ENCODE measurements at regions not wholly inside any gene's neighbourhood (a gene's known extent, or its start where the extent isn't known, plus 50 kb on each side); places are given as distances from the start of the nearest gene placed in this dataset.
"Not testable (repeated sequence)": the region's sequence is repeated elsewhere in the genome, so short reads cannot be mapped to it uniquely, and the experiment has no call there.

GRCh38 chr12:115371711-115372110 is 687.7 kb upstream of the TBX3 start:
- no peaks in the 10 kb centered on the region for H3K9me2 ChIP-seq (ENCODE audit: low read depth, low read length)
- no peak overlapping the region for H3K27ac ChIP-seq (ENCODE audit: low read depth, low read length, poor library complexity, severe bottlenecking)
- no peak overlapping the region for H3K4me3 ChIP-seq (ENCODE audit: low read depth, low read length, poor library complexity, severe bottlenecking)
- no peaks in the 10 kb centered on the region for H4K20me1 ChIP-seq (ENCODE audit: insufficient read depth, low read length)
- no peaks in the 10 kb centered on the region for H3K79me2 ChIP-seq (ENCODE audit: insufficient read depth, low read length)
- H3K4me2 ChIP-seq (ENCODE audit: low read length), result no peak overlapping the region
- no peaks in the 10 kb centered on the region for H3K36me3 ChIP-seq (ENCODE audit: insufficient read depth, low read length)
- TF ChIP-seq EZH2 (IDR thresholded peaks at IDR 0.05; ENCODE audit: borderline replicate concordance, low read length) (no peak), CTCF (IDR thresholded peaks at IDR 0.05; ENCODE audit: low read length) (no peak)
- no peaks in the 10 kb centered on the region for H3K4me1 ChIP-seq (ENCODE audit: insufficient read depth, low read length, severe bottlenecking)
- H2AFZ ChIP-seq (ENCODE audit: low read length), result no peak overlapping the region
- no peaks in the 10 kb centered on the region for H3K27me3 ChIP-seq (ENCODE audit: insufficient read depth, low read length)
- H3K9me3 ChIP-seq (ENCODE audit: low read length), result no peaks in the 10 kb centered on the region
- H3K9ac ChIP-seq (ENCODE audit: low read length), result no peak overlapping the region
- H3F3A ChIP-seq (ENCODE audit: insufficient read depth, low read length), result no peaks in the 10 kb centered on the region

GRCh38 chr12:115370650-115371049 is 686.7 kb upstream of the TBX3 start:
- no peaks in the 10 kb centered on the region for H3K27me3 ChIP-seq (ENCODE audit: insufficient read depth, low read length)
- no peaks in the 10 kb centered on the region for H4K20me1 ChIP-seq (ENCODE audit: insufficient read depth, low read length)
- H3K36me3 ChIP-seq (ENCODE audit: insufficient read depth, low read length), result no peaks in the 10 kb centered on the region
- TF ChIP-seq EZH2 (IDR thresholded peaks at IDR 0.05; ENCODE audit: borderline replicate concordance, low read length), result no peak
- no peak for TF ChIP-seq CTCF (IDR thresholded peaks at IDR 0.05; ENCODE audit: low read length)
- H3K9me2 ChIP-seq (ENCODE audit: low read depth, low read length), result no peaks in the 10 kb centered on the region
- no peak overlapping the region for H3K27ac ChIP-seq (ENCODE audit: low read depth, low read length, poor library complexity, severe bottlenecking)
- no peak overlapping the region for H3K9ac ChIP-seq (ENCODE audit: low read length)
- no peak overlapping the region for H2AFZ ChIP-seq (ENCODE audit: low read length)
- no peaks in the 10 kb centered on the region for H3K79me2 ChIP-seq (ENCODE audit: insufficient read depth, low read length)
- no peak overlapping the region for H3K4me2 ChIP-seq (ENCODE audit: low read length)
- no peaks in the 10 kb centered on the region for H3K4me1 ChIP-seq (ENCODE audit: insufficient read depth, low read length, severe bottlenecking)
- H3K4me3 ChIP-seq (ENCODE audit: low read depth, low read length, poor library complexity, severe bottlenecking), result no peak overlapping the region
- no peaks in the 10 kb centered on the region for H3K9me3 ChIP-seq (ENCODE audit: low read length)
- no peaks in the 10 kb centered on the region for H3F3A ChIP-seq (ENCODE audit: insufficient read depth, low read length)

- H3K9ac ChIP-seq (ENCODE audit: low read length), result no peak overlapping the region
- no peaks in the 10 kb centered on the region for H3F3A ChIP-seq (ENCODE audit: insufficient read depth, low read length)
- H2AFZ ChIP-seq (ENCODE audit: low read length), result no peak overlapping the region
- no peaks in the 10 kb centered on the region for H3K36me3 ChIP-seq (ENCODE audit: insufficient read depth, low read length)
- H3K9me3 ChIP-seq (ENCODE audit: low read length), result no peaks in the 10 kb centered on the region
- H4K20me1 ChIP-seq (ENCODE audit: insufficient read depth, low read length), result no peaks in the 10 kb centered on the region
- TF ChIP-seq EZH2 (IDR thresholded peaks at IDR 0.05; ENCODE audit: borderline replicate concordance, low read length), result no peak
- no peak for TF ChIP-seq CTCF (IDR thresholded peaks at IDR 0.05; ENCODE audit: low read length)
- no peaks in the 10 kb centered on the region for H3K27me3 ChIP-seq (ENCODE audit: insufficient read depth, low read length)
- H3K79me2 ChIP-seq (ENCODE audit: insufficient read depth, low read length), result no peaks in the 10 kb centered on the region
- no peak overlapping the region for H3K4me3 ChIP-seq (ENCODE audit: low read depth, low read length, poor library complexity, severe bottlenecking)
- no peaks in the 10 kb centered on the region for H3K9me2 ChIP-seq (ENCODE audit: low read depth, low read length)
- no peak overlapping the region for H3K27ac ChIP-seq (ENCODE audit: low read depth, low read length, poor library complexity, severe bottlenecking)
- H3K4me2 ChIP-seq (ENCODE audit: low read length), result no peak overlapping the region
- H3K4me1 ChIP-seq (ENCODE audit: insufficient read depth, low read length, severe bottlenecking), result no peaks in the 10 kb centered on the region
Measured at GRCh38 chr12:115370207-115370606, 686.2 kb upstream of the TBX3 start.

GRCh38 chr12:115366277-115366676 is 682.3 kb upstream of the TBX3 start:
- not testable (repeated sequence) for H3K9me3 ChIP-seq (ENCODE audit: low read length); H2AFZ ChIP-seq (ENCODE audit: low read length); H3K36me3 ChIP-seq (ENCODE audit: insufficient read depth, low read length); H3K4me1 ChIP-seq (ENCODE audit: insufficient read depth, low read length, severe bottlenecking); H3F3A ChIP-seq (ENCODE audit: insufficient read depth, low read length); H3K4me3 ChIP-seq (ENCODE audit: low read depth, low read length, poor library complexity, severe bottlenecking); H3K4me2 ChIP-seq (ENCODE audit: low read length); H3K79me2 ChIP-seq (ENCODE audit: insufficient read depth, low read length); H3K27ac ChIP-seq (ENCODE audit: low read depth, low read length, poor library complexity, severe bottlenecking); H4K20me1 ChIP-seq (ENCODE audit: insufficient read depth, low read length); H3K9ac ChIP-seq (ENCODE audit: low read length); H3K27me3 ChIP-seq (ENCODE audit: insufficient read depth, low read length); H3K9me2 ChIP-seq (ENCODE audit: low read depth, low read length)

- H3K36me3 ChIP-seq (ENCODE audit: insufficient read depth, low read length); H3K9ac ChIP-seq (ENCODE audit: low read length); H3K9me3 ChIP-seq (ENCODE audit: low read length); H3K4me1 ChIP-seq (ENCODE audit: insufficient read depth, low read length, severe bottlenecking); H3F3A ChIP-seq (ENCODE audit: insufficient read depth, low read length); H4K20me1 ChIP-seq (ENCODE audit: insufficient read depth, low read length); H3K27me3 ChIP-seq (ENCODE audit: insufficient read depth, low read length); H3K4me2 ChIP-seq (ENCODE audit: low read length); H2AFZ ChIP-seq (ENCODE audit: low read length); H3K4me3 ChIP-seq (ENCODE audit: low read depth, low read length, poor library complexity, severe bottlenecking); H3K9me2 ChIP-seq (ENCODE audit: low read depth, low read length); H3K79me2 ChIP-seq (ENCODE audit: insufficient read depth, low read length); H3K27ac ChIP-seq (ENCODE audit: low read depth, low read length, poor library complexity, severe bottlenecking): not testable (repeated sequence)
Measured at GRCh38 chr12:115365765-115366164, 681.8 kb upstream of the TBX3 start.

Data from OCI-LY1 (cell line).